ENCODE measurements at regions not wholly inside any gene's neighbourhood (a gene's known extent, or its start where the extent isn't known, plus 50 kb on each side); places are given as distances from the start of the nearest gene placed in this dataset.
A peak's percentile ranks its signal among the peaks of the same experiment; 100 is the strongest.
"Not testable (repeated sequence)": the region's sequence is repeated elsewhere in the genome, so short reads cannot be mapped to it uniquely, and the experiment has no call there.

DNA sequence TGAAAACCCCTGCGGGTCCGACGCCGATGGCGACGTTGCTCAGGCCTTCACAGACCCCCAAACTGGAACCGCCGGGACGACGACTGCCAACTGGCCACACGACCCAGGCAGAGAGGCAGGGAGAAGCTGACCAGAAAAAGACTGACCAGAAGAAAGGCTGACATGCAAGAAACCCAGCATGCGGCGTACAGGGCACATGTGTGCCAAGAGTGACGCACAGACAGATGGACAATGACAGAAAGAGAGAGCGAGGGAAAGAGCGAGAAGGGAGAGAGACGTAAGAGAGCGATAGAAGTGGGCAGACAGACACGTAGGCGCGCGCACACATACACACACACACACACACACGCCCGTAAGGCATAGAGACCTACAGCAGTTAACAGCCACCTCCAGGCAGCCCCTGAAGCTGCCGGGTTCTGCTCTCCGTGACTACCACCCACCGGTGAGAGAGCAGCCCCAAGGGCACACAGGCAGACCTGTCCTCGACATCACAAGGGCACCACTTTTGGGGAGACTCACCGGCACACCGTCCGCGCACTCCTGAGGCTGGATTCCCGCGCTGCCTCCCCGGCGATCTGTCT is 67.2 kb upstream of the ZNF527 start:
- no peak for DNase-seq (ENCODE audit: low read depth, low spot score)

DNA sequence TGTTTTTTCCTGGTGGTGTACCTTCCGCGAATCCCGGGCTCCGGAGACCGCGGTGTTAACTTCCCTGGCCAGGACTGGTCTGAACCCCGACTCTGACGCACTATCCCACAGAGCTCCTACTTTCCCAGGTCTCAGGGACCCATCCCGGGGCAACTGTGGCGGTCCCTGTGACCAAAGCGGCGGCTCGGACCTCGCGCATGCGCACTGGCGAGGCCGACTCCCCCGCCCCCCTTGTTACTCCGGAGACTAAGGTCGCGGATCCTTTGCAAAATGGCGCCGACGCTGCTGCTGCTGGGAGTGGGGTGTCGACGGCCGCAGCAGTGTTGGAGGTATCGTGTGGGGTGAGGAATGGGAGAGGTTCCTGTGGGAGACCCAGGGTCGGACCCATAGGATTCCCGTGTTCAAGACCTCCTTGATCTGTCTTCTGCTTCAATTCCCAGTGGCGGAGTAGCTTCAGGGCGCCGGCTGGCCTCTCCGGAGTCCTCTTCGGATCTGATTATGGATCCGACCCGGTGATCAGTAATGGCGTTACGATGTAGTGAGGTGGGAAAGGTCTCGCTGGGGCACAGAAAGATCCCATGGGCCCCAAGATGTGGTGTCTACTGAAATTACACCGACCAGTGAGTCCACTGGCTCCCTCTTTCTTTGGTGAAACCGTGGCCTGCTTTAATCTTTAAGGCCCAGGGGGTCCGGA is 66.6 kb upstream of the ZNF527 start:
- DNase-seq (ENCODE audit: low read depth, low spot score): peak; percentile 13

DNA sequence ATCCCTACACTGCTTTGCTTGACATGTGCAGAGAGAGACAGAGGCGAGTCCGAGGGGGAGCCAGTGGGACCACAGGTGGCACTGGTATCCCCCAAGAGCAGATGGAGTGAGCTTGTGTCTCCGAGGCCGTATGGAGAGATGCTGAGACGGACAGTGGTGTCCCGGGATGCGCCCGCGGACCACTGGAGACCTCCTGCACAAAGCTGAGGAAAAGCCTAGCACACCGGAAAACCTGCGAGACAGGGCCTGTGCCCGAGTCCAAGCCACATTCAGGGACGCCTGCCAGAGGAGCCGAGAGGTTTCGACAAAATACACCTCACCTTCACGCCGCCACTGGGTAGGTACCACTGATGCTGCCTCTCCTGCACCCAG is 66.0 kb upstream of the ZNF527 start:
- no peak for DNase-seq (ENCODE audit: low read depth, low spot score)

DNA sequence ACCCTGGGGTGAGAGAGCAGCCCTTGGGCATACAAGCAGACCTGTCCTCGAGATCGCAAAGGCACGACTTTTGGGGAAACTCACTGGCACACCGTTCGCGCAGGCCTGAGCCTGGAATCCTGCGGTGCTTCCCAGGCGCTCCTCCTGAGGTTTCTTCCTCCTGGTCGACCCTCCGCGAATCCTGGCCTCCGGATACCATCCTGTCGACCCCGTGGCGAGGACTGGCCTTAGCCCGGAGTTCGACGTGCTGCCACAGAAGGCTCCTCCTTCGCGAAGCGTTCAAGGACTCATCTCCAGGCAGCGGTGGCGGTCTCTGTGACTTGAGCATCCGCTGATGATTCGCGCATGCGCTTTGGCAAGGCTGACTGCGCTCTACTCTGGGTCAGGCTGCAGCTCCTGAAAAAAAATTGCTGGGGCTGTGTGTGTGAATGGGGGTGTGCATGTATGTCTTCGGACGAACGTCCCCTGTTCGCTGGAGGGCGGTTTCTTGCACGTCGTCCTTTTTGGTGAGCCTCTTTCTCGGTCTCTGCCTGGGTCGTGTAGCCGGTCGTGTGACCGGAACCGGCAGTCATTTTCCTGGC is 64.4 kb upstream of the ZNF527 start:
- DNase-seq (ENCODE audit: low read depth, low spot score): no peak

DNA sequence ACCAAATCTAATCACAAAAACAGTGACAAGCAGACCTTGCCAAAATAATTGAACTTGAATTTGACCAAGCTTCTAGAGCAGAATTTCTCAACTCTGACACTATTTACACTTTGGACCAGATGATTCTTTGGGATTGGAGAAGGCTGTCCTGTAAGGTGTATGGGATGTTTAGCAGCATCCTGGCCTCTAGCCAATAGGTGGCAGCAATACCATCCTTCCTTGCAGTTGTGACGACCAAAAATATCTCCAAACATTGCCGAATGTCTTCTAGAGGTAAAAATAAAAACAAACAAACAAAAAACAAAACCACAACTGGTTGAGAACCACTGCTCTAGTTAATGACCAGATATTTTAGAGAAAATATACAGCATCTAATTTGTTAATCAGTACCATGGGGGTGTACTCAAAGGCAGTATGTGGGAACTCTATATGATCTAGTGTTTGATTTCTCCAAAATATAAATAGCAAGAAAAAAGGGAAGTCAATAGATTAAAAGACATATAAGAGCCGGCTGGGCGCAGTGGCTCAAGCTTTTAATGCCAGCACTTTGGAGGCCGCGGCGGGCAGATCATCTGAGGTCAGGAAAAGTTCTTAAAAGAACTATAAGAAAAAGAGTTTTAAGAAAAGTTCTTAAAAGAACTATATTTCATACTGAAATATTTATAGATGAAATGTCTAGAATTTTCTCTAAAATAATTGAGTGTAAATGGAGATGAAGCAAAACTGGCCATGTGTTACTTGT is 60.9 kb upstream of the ZNF527 start:
- DNase-seq (ENCODE audit: low read depth, low spot score): no peak

DNA sequence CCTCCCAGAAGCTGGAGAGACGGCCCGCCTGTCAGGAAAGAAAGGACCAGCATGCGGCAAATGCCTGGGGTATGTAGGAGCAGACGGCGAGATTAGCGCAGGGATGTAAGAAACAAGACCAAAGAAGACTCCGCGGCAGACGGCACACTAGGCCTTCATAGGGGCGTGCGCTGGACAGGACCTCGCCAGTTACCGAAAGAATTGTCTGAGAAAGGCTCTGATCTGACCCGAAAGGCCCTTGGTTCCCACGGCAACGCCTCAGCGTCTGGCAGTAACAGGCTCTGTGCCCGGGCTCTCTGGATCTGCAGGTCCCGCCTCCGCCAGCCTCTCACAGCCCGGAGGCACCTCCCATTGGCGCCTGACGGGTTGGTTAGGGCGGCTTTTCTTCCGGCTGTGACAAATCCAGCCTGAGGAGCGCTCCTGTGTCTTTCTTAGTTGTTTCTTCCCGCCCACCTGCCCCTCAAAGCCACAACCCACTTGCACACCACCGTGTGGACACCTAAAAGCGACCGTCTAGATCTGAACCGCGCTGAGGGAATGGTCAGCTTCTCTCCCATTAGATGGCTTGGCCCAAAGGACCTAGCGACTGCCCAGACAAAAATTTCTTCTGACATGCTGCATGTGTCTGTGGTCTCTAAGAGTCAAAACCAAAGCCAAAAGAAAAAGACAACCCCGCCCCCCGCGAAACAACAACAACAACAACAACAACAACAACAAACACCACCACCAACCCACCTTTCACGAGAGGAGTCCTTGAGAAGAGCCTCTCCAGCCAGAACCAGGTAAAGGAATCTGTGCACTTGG is 58.2 kb upstream of the ZNF527 start:
- peak; percentile 60 for DNase-seq (ENCODE audit: low read depth, low spot score)

DNA sequence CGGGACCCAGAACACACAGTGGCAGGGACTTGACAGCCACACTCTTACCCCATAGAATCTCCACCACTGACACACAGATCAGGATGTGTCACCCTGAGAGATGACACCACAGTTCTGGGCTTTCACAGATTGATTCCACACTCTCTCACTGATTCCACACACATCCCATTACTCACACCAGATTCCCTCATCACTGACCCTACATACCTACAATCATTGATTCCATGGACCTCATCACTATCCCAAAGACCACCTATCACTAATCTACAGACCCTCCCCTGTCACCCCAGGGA is 57.6 kb upstream of the ZNF527 start:
- no peak for DNase-seq (ENCODE audit: low read depth, low spot score)

DNA sequence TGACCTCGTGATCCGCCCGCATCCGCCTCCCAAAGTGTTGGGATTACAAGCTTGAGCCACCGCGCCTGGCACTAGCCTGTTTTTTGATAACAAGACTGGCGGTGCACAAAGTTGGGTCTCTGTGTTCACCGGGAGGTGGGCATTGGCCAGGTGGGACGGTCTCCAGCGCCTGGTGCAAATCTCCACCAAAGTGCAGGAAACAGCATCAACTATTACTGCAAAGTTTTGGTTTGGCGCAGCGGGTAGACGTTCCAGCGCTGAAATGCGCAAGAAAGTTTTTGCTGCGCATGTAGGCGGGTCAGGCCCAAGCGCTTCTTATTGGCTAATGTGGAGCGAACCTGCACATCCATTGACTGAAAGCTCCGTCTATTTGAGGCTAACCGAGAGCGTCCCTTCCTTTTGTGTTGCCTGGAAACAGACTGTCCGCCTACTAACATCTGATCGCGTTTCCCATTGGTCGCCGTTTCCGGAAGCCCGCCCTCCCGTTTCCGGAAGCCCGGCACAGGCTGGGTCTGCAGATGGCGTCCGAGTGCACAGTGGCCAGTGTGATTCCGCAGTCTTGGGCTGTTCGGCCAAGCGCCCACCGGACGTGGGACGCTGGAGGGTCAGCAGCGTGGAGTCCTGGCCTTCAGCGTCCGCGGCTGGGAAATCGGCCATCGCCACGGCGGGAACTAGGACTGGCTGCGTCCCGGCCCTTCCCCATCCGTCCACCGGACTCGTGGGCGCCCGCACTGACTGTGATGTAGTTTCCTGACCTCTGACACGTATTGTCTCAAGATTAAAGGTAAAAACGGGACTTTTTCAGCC is 53.3 kb upstream of the ZNF527 start:
- DNase-seq (ENCODE audit: low read depth, low spot score): peak; percentile 99

DNA sequence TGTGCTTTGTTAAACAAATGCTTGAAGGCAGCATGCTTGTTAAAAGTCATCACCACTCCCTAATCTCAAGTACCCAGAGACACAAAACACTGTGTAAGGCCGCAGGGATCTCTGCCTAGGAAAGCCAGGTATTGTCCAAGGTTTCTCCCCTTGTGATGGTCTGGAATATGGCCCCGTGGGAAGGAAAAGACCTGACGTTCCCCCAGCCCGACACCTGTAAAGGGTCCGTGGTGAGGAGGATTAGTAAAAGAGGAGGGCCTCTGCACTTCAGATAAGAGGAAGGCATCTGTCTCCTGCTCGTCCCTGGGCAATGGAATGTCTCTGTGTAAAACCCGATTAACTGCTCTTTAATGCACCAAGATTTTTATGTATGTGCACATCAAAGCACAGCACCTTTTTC is 49.9 kb upstream of the ZNF527 start:
- not testable (repeated sequence) for DNase-seq (ENCODE audit: low read depth, low spot score)

Measured in astrocyte of the hippocampus (primary cell).